IMR-90 (cell line): ENCODE measurements at regions not wholly inside any gene's neighbourhood (a gene's known extent, or its start where the extent isn't known, plus 50 kb on each side); places are given as distances from the start of the nearest gene placed in this dataset.

Experiments used
- ATAC-seq: fragments of 200-7000 bp; cut with Tn5 transposase; 2 replicates; pipeline ENCODE4 v1.9.1; 2020; ENCODE audit warnings: low read depth, mild to moderate bottlenecking, moderate library complexity
- BruUV-seq: library from RNA; stranded (reverse); fragments of 400-500 nt; replicated peaks from 2 replicates; lab custom pipeline; 2021; lab: Mats Ljungman, UMichigan
- CTCF ChIA-PET: fragments of 300-600 bp; formaldehyde crosslinking; extraction: SDS; loops from one replicate; lab custom pipeline; 2021; ENCODE audit warnings: antibody characterized with exemption; lab: Yijun Ruan, JAX
- POLR2A ChIA-PET: fragments of 300-600 bp; sonication (Branson Sonifier 250); formaldehyde crosslinking; loops from one replicate; lab custom pipeline; 2022; ENCODE audit warnings: antibody characterized with exemption; ENCODE audit not compliant: unreplicated experiment; lab: Charles Lee
- DNase-seq: peaks from one replicate; pipeline ENCODE4 v3.0.0; 2013
- H2AFZ ChIP-seq: replicated peaks from 2 replicates; pipeline ENCODE3; 2013; ENCODE audit warnings: low read length, mild to moderate bottlenecking; ENCODE audit not compliant: poor library complexity
- H2AK5ac ChIP-seq: 2 replicates; pipeline ENCODE4 v1.6.1; 2013; ENCODE audit warnings: low read depth, low read length, inconsistent platforms
- H2AK9ac ChIP-seq: replicated peaks from 2 replicates; pipeline ENCODE3; 2013; ENCODE audit warnings: mild to moderate bottlenecking, low read depth, low read length, moderate library complexity; ENCODE audit not compliant: poor library complexity
- H2BK120ac ChIP-seq: 2 replicates; pipeline ENCODE4 v1.6.1; 2013; ENCODE audit warnings: low read depth, low read length, inconsistent platforms
- H2BK15ac ChIP-seq: 3 replicates; pipeline ENCODE4 v1.6.1; 2013; ENCODE audit warnings: low read depth, low read length, inconsistent platforms
- H2BK20ac ChIP-seq: 2 replicates; pipeline ENCODE4 v1.6.1; 2013; ENCODE audit warnings: low read depth, mild to moderate bottlenecking, inconsistent platforms, low read length, moderate library complexity
- H2BK5ac ChIP-seq: 2 replicates; pipeline ENCODE4 v1.6.1; 2013; ENCODE audit warnings: mild to moderate bottlenecking, low read depth, low read length, inconsistent platforms; ENCODE audit not compliant: poor library complexity, severe bottlenecking
- H3K14ac ChIP-seq: replicated peaks from 2 replicates; pipeline ENCODE4 v1.6.1; 2013; ENCODE audit warnings: low read depth, low read length, inconsistent platforms
- H3K18ac ChIP-seq: 2 replicates; pipeline ENCODE4 v1.6.1; 2013; ENCODE audit warnings: low read depth, low read length, control low read depth
- H3K23ac ChIP-seq: 2 replicates; pipeline ENCODE4 v1.6.1; 2013; ENCODE audit warnings: low read depth, low read length, inconsistent platforms
- H3K27ac ChIP-seq: 2 replicates; pipeline ENCODE4 v1.5.1; 2013; ENCODE audit warnings: mild to moderate bottlenecking, control low read depth, low read length; ENCODE audit not compliant: insufficient read depth
- H3K27me3 ChIP-seq: 2 replicates; pipeline ENCODE4 v1.6.1; 2013; ENCODE audit warnings: low read length; ENCODE audit not compliant: control insufficient read depth, insufficient read depth
- H3K36me3 ChIP-seq: 2 replicates; pipeline ENCODE4 v1.6.1; 2013; ENCODE audit warnings: low read length, mixed read lengths; ENCODE audit not compliant: control insufficient read depth, insufficient read depth
- H3K4ac ChIP-seq: 2 replicates; pipeline ENCODE4 v1.6.1; 2013; ENCODE audit warnings: low read depth, low read length, inconsistent platforms
- H3K4me1 ChIP-seq: 2 replicates; pipeline ENCODE4 v1.6.1; 2013; ENCODE audit warnings: low read length, mixed read lengths; ENCODE audit not compliant: control insufficient read depth, insufficient read depth
- H3K4me2 ChIP-seq: 2 replicates; pipeline ENCODE4 v1.6.1; 2013; ENCODE audit warnings: low read depth, mild to moderate bottlenecking, control low read depth, low read length, moderate library complexity
- H3K4me3 ChIP-seq: 2 replicates; pipeline ENCODE4 v1.5.1; 2013; ENCODE audit warnings: low read depth, mild to moderate bottlenecking, control low read depth, low read length, moderate library complexity; ENCODE audit not compliant: insufficient read depth
- H3K56ac ChIP-seq: 2 replicates; pipeline ENCODE4 v1.6.1; 2013; ENCODE audit warnings: low read length, inconsistent platforms; ENCODE audit not compliant: insufficient read depth; ENCODE audit errors: extremely low read depth
- H3K79me1 ChIP-seq, 2 experiments: 2 replicates each; pipeline ENCODE4 v1.6.1; 2013; ENCODE audit warnings: low read length in 2 of 2, inconsistent platforms in 1 of 2, low read depth in 1 of 2
- H3K9ac ChIP-seq: 2 replicates; pipeline ENCODE4 v1.6.1; 2013; ENCODE audit warnings: low read depth, low read length, control low read depth
- H3K9me1 ChIP-seq: 2 replicates; pipeline ENCODE4 v1.6.1; 2013; ENCODE audit warnings: low read length, inconsistent platforms; ENCODE audit not compliant: insufficient read depth
- H3K9me3 ChIP-seq: 2 replicates; pipeline ENCODE4 v1.6.1; 2013; ENCODE audit warnings: low read length; ENCODE audit not compliant: control insufficient read depth, insufficient read depth
- H4K20me1 ChIP-seq: 2 replicates; pipeline ENCODE4 v1.6.1; 2013; ENCODE audit warnings: low read length, inconsistent platforms; ENCODE audit not compliant: insufficient read depth
- H4K5ac ChIP-seq: 2 replicates; pipeline ENCODE4 v1.6.1; 2013; ENCODE audit warnings: mild to moderate bottlenecking, low read depth, low read length, control low read depth
- H4K8ac ChIP-seq, 2 experiments: 2 replicates each; pipeline ENCODE4 v1.6.1; 2013; ENCODE audit warnings: low read depth in 2 of 2, low read length in 2 of 2, control low read depth in 1 of 2, inconsistent platforms in 1 of 2
- H4K91ac ChIP-seq: 2 replicates; pipeline ENCODE4 v1.6.1; 2013; ENCODE audit warnings: low read depth, low read length, inconsistent platforms; ENCODE audit not compliant: insufficient read depth
- CHD1 ChIP-seq: IDR thresholded peaks from 2 replicates; pipeline ENCODE4 v1.6.1; 2012; ENCODE audit warnings: low read depth, low read length, improper control_type of control experiment
- MAFK ChIP-seq: IDR thresholded peaks from 2 replicates; pipeline ENCODE4 v1.6.1; 2012; ENCODE audit warnings: low read depth, low read length, improper control_type of control experiment
- MAZ ChIP-seq: IDR thresholded peaks from 2 replicates; pipeline ENCODE4 v1.6.1; 2012; ENCODE audit warnings: low read depth, mild to moderate bottlenecking, low read length, improper control_type of control experiment, moderate library complexity, borderline replicate concordance
- NFE2L2 ChIP-seq: fragments of 150-350 bp; IDR thresholded peaks from 2 replicates; pipeline ENCODE4 v1.6.1; 2016; ENCODE audit warnings: low read depth, mild to moderate bottlenecking, low read length
- RAD21 ChIP-seq: IDR thresholded peaks from 2 replicates; pipeline ENCODE4 v1.6.1; 2012; ENCODE audit warnings: low read length, improper control_type of control experiment
- RFX5 ChIP-seq: IDR thresholded peaks from 2 replicates; pipeline ENCODE4 v1.8.0; 2012; ENCODE audit warnings: low read depth, mild to moderate bottlenecking, low read length, moderate library complexity
- SMC3 ChIP-seq: fragments of 150-350 bp; IDR thresholded peaks from 2 replicates; pipeline ENCODE4 v1.6.1; 2016; ENCODE audit warnings: low read depth, mild to moderate bottlenecking, antibody characterized with exemption, low read length, moderate library complexity
- WGBS, 2 experiments: methylation state at CpG; one replicate each; pipeline versions ENCODE4 v1.1.5 to v1.1.7; 2013; ENCODE audit warnings: missing lambda C conversion rate in 2 of 2; ENCODE audit not compliant: insufficient read length in 1 of 2; ENCODE audit errors: extremely low coverage in 2 of 2; 5-methylcytosine and 5-hydroxymethylcytosine counted together
- dilution Hi-C: fragments of 300-500 bp; cut with HindIII; formaldehyde crosslinking; loops from one replicate; pipeline ENCODE4 v1.14.3; 2018; ENCODE audit warnings: low sequenced_read_pairs; ENCODE audit not compliant: unreplicated experiment
- in situ Hi-C: fragments of 300-500 bp; cut with MboI; formaldehyde crosslinking; loops from 3 replicates; pipeline ENCODE4 v1.14.3; 2019; ENCODE audit warnings: low sequenced_read_pairs, inconsistent platforms, mixed read lengths
- intact Hi-C: fragments of 100-400 bp; cut with micrococcal nuclease; formaldehyde crosslinking; loops from 2 replicates; pipeline ENCODE4 v1.10.0; 2022
- TF ChIP-seq, protein P1 (sequence below): fragments of 150-350 bp; IDR thresholded peaks from 2 replicates; pipeline ENCODE4 v1.6.1; 2016; ENCODE audit warnings: low read depth, mild to moderate bottlenecking, low read length, moderate library complexity, borderline replicate concordance
- TF ChIP-seq, protein P2 (sequence below): fragments of 150-350 bp; IDR thresholded peaks from 2 replicates; pipeline ENCODE4 v1.6.1; 2017; ENCODE audit warnings: mild to moderate bottlenecking, antibody characterized with exemption, low read length, low read depth

- no peak overlapping the region for H3K4me3 ChIP-seq
- no peak overlapping the region for H2BK5ac ChIP-seq
- no peak overlapping the region for H3K4me2 ChIP-seq
- H3K4me1 ChIP-seq = no peaks in the 10 kb centered on the region
- no peak overlapping the region for H3K23ac ChIP-seq
- H4K91ac ChIP-seq = no peak overlapping the region
- no peak overlapping the region for H3K56ac ChIP-seq
- in situ Hi-C loops = no loop called here
- no peak overlapping the region for H4K8ac ChIP-seq
- CTCF ChIA-PET = interaction anchor here (0.5 kb wide), 1 partner anchor 294 kb away, joined by 3 read pairs; no protein-coding TSS in a partner anchor
- H2AK5ac ChIP-seq = no peak overlapping the region
- H3K4ac ChIP-seq = no peak overlapping the region
- no peaks in the 10 kb centered on the region for H3K36me3 ChIP-seq
- no peak overlapping the region for H3K14ac ChIP-seq
- no peaks in the 10 kb centered on the region for H3K79me1 ChIP-seq
- no TSS peak for BruUV-seq
- H4K5ac ChIP-seq = no peak overlapping the region
- WGBS, 2 experiments = no CpG with 5 or more reads among the region's 1 CpG
- H4K20me1 ChIP-seq = no peaks in the 10 kb centered on the region
- H3K9me1 ChIP-seq = no peaks in the 10 kb centered on the region
- DNase-seq (no peak), ATAC-seq (no peak)
- TF ChIP-seq SMC3 = no peak
- TF ChIP-seq, protein P1, sequence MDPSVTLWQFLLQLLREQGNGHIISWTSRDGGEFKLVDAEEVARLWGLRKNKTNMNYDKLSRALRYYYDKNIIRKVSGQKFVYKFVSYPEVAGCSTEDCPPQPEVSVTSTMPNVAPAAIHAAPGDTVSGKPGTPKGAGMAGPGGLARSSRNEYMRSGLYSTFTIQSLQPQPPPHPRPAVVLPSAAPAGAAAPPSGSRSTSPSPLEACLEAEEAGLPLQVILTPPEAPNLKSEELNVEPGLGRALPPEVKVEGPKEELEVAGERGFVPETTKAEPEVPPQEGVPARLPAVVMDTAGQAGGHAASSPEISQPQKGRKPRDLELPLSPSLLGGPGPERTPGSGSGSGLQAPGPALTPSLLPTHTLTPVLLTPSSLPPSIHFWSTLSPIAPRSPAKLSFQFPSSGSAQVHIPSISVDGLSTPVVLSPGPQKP = no peak
- TF ChIP-seq MAZ = no peak
- no peak for TF ChIP-seq RAD21
- no peak for TF ChIP-seq CHD1
- no peak for TF ChIP-seq NFE2L2
- no peak for TF ChIP-seq MAFK
- no peak for TF ChIP-seq RFX5
- TF ChIP-seq, protein P2, sequence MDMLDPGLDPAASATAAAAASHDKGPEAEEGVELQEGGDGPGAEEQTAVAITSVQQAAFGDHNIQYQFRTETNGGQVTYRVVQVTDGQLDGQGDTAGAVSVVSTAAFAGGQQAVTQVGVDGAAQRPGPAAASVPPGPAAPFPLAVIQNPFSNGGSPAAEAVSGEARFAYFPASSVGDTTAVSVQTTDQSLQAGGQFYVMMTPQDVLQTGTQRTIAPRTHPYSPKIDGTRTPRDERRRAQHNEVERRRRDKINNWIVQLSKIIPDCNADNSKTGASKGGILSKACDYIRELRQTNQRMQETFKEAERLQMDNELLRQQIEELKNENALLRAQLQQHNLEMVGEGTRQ = no peak
- H3K27me3 ChIP-seq = no peaks in the 10 kb centered on the region
- H2BK20ac ChIP-seq = no peak overlapping the region
- no peak overlapping the region for H3K18ac ChIP-seq
- H3K9ac ChIP-seq = no peak overlapping the region
- dilution Hi-C loops = no loop called here
- no peak overlapping the region for H3K27ac ChIP-seq
- no peak overlapping the region for H2AK9ac ChIP-seq
- H3K9me3 ChIP-seq = no peaks in the 10 kb centered on the region
- POLR2A ChIA-PET = no interaction called here
- intact Hi-C loops = no loop called here
- no peak overlapping the region for H2BK15ac ChIP-seq
- no peak overlapping the region for H2BK120ac ChIP-seq
- no peak overlapping the region for H2AFZ ChIP-seq
Observed at GRCh38 chr5:58143181-58143580, 316.7 kb downstream of the PLK2 start.
